HG03565 (cell line): ENCODE measurements at regions not wholly inside any gene's neighbourhood (a gene's known extent, or its start where the extent isn't known, plus 50 kb on each side); places are given as distances from the start of the nearest gene placed in this dataset.
"Not testable (repeated sequence)": the region's sequence is repeated elsewhere in the genome, so short reads cannot be mapped to it uniquely, and the experiment has no call there.

Experiments
- ATAC-seq: cut with Tn5 transposase; IDR thresholded peaks from one replicate; pipeline ENCODE4 v1.9.1; 2021; ENCODE audit warnings: mild to moderate bottlenecking, moderate library complexity; ENCODE audit not compliant: unreplicated experiment

GRCh38 chr18:55764386-55764785 lies 176.4 kb upstream of the TCF4 start:
- no peak for ATAC-seq

DNA sequence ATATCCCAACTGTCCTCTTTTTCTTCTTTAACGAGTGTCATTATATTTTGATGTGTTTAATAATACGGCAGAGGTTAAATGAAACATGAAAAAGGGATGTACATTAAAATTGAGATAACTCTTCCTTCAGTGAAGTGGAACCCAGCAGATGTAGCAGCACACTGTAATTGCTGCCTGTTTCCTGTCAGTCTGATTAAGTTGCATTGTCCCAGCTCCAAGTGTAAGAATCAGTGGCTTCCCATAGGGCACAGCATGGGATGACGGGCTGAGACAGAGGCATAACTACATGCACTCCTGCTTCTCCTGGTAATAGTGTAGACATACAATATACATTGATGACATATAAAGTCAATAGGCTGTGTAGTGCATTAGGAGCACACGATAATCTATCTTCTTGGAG lies 175.8 kb upstream of the TCF4 start:
- no peak for ATAC-seq

- ATAC-seq, result no peak
These were observed 175.3 kb upstream of the TCF4 start for GRCh38 chr18:55763298-55763697.

- ATAC-seq, result no peak
These were observed 174.4 kb upstream of the TCF4 start for GRCh38 chr18:55762424-55762823.

- no peak for ATAC-seq
These were observed 165.8 kb upstream of the TCF4 start for GRCh38 chr18:55753643-55754263.

GRCh38 chr18:55751476-55751875 lies 163.5 kb upstream of the TCF4 start:
- ATAC-seq, result no peak

DNA sequence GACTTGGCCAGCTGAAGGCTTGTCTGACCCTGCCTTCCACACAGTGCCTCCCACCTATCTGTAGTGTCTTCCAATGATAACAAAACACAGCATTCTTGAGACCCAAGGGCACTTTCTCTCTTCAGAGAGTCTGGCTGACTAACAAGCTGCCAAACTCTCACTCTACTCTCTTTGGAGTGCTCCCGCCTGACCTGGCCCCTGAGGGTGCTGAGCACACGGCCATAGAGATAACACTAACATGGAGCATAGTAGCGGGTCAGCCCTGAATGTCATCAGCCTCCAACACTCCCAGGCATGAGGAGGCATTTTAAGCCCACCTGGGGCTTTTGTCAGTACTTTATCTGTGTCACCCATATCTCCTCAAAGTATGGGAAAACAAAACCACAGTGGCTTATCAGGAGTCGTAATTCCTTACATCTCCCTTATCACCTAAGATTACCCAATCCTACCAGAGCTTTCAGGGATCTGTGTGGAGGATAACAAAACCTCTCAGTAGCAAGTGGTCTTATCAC lies 160.3 kb upstream of the TCF4 start:
- no peak for ATAC-seq

DNA sequence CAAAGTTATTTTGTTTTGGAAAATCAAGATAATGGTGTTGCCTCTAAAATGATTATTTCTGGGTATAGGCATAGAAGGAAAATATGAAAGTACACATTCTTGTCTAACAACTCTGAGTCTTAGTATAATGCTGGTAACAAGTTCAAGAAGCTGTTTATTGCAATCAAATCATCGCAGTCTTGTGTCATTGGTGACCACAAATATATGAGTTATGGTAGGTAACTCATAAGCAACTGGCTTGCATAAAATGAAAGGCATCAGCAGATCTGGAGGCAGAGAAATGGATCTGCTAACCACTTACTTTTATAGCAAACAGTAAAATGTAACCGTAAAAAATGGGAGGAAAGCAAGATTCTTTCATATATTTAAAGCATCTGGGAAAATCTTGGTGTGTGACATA lies 156.2 kb upstream of the TCF4 start:
- no peak for ATAC-seq

GRCh38 chr18:55743736-55744135 lies 155.7 kb upstream of the TCF4 start:
- no peak for ATAC-seq

DNA sequence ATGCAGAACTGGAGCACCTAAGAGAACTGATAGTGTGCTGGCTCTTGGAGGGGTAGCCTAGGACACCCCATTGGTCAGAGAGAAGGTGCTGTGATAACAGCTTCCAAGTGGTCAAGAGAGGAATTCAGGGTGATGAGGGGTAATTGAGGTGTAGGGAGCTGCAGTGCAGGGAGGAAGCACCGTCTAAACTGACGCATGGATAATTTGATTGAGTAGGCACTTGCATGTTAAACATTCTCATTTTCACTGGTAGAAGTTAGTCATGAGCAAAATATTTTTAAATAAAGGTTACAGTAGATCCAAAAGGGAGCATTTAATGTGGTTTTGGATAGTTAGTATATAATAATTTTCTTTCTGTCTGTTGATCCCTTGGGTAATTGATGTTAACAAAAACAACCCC lies 155.1 kb upstream of the TCF4 start:
- no peak for ATAC-seq

DNA sequence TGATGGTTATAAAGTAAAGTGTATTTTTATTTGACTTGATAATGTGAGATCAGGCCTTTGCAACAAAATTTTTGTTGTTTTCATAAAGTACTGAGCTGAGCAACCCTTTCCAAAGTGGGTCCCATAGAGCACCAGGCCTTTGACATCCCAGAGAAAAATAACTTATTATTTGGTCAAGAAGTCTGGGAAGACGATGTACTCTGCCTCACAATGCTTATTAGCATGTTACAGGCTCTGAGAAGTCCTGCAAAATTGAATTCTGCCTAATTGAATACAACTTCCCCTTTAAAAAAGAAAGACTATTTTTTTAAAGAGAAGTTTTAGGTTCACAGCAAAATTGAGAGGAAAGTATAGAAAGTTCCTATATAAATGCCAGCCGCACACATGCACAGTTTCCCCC lies 151.5 kb upstream of the TCF4 start:
- ATAC-seq, result no peak

DNA sequence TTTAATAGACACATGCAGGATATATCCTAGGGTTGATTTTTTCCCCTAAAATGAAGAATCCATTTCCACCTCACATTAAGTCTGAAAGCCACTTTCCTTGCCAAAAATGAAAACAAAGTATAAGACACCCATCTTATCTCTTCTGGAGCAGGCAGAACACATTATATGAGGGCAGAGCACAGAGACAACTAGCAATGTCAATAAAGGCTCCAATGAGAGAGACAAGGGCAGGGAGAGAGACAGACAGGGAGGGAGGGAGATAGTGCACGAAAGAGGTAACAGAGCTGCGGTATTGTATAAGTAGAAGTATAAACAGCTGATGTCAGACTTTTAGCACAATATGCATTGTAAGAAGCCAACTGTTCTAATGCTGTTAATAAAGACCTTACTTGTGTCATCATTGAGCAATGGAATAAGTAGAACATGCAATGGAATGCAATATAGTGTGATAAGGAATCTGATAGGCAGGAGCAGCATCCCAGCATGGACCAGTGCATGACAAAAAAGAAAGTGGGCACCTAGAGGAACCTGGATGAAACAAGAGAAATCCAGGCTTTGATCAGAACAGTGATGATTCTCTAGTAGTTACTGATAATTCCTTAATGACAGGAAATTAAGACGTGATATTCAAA lies 150.6 kb upstream of the TCF4 start:
- ATAC-seq, result no peak

- no peak for ATAC-seq
These were observed 149.9 kb upstream of the TCF4 start for GRCh38 chr18:55737781-55738468.

GRCh38 chr18:55737266-55737665 lies 149.3 kb upstream of the TCF4 start:
- no peak for ATAC-seq

GRCh38 chr18:55735969-55736368 lies 148.0 kb upstream of the TCF4 start:
- no peak for ATAC-seq

GRCh38 chr18:55735199-55735855 lies 147.3 kb upstream of the TCF4 start:
- ATAC-seq, result no peak

DNA sequence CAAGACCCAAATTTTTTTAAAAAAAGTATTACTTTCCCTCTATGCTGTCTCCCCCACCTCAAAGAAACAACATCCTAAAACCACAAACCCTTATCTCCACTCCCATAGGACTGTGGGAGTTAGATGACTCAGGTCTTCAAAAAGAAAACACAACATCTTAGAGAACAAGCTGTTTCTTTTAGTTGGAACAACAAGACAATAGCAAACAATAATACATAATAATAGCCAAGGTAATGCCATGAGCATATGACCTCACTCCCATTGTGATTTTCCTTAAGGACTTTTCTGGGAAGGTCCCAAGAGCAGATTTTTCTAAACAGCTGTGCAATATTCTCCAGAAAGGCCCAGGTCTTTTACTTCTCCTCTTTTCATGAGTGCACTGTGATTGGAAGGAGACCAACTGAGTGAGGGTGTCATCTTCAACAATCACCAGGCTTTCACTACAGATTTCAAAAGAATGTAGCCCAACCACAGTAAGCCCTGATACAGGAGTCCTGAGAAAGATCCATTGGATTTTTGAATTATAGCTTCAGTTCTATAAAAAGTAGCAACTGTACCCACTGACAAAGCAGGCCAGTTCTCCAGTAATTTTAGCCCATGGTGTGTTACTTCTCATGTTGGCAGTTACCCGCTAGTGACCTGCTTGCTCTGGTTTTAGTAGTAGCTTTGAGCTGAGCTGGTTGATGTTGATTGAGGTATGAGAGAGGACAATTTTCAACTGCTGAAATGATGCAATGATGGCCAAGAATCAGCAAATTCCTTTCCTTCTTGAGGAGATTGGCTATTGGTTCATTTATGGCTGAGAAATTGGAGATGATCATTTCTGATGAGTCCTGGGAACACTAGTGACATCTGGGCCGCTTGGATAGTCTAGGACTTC lies 144.5 kb upstream of the TCF4 start:
- ATAC-seq, result no peak

GRCh38 chr18:55731594-55732042 lies 143.6 kb upstream of the TCF4 start:
- no peak for ATAC-seq

GRCh38 chr18:55721006-55721405 lies 133.0 kb upstream of the TCF4 start:
- not testable (repeated sequence) for ATAC-seq

- ATAC-seq, result no peak
These were observed 125.7 kb upstream of the TCF4 start for GRCh38 chr18:55713707-55714106.

DNA sequence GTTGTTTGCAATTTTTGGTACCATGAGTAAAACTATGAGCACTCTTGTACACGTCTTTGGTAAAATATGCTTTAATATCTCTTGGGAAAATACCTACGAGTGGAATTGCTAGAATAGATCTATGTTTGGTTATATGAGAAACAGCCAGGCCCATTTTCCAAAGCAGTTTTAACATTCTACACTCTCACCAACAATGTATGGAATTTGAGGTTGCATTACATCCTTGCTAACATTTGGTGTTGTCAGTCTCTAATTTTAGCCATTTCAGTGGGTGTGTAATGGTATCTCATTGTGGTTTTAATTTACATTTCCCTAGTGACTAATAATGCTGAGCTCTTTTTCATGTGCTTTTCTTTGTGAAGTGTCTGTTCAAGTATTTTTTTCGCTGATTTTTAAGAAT lies 118.9 kb upstream of the TCF4 start:
- ATAC-seq, result no peak
